Nephron (organoid): ENCODE measurements at regions not wholly inside any gene's neighbourhood (a gene's known extent, or its start where the extent isn't known, plus 50 kb on each side); places are given as distances from the start of the nearest gene placed in this dataset.

Source experiments
- H3K27ac Mint-ChIP-seq, 3 experiments: 2 replicates each; pipeline ENCODE4 v1.8.0; 2020; ENCODE audit warnings: mixed read lengths in 3 of 3, mild to moderate bottlenecking in 2 of 3, moderate library complexity in 1 of 3
- H3K27me3 Mint-ChIP-seq: 2 replicates; pipeline ENCODE4 v1.8.0; 2021; ENCODE audit warnings: low read depth, mild to moderate bottlenecking, moderate library complexity, mixed read lengths
- H3K36me3 Mint-ChIP-seq: 2 replicates; pipeline ENCODE4 v1.8.0; 2020; ENCODE audit warnings: low read depth, mixed read lengths
- H3K4me1 Mint-ChIP-seq: 2 replicates; pipeline ENCODE4 v1.8.0; 2020; ENCODE audit warnings: mixed read lengths
- H3K4me3 Mint-ChIP-seq, 3 experiments: 2 replicates each; pipeline ENCODE4 v1.8.0; 2020; ENCODE audit warnings: mild to moderate bottlenecking in 3 of 3, mixed read lengths in 3 of 3, moderate library complexity in 2 of 3
- H3K9me3 Mint-ChIP-seq: 2 replicates; pipeline ENCODE4 v1.8.0; 2020; ENCODE audit warnings: mixed read lengths
- TF ChIP-seq, protein P1 (sequence below), 3 experiments: fragments of 200-600 bp; sonication (generic); IDR thresholded peaks; one replicate each; pipeline ENCODE4 v1.5.0; 2021; ENCODE audit warnings: antibody characterized with exemption in 3 of 3; ENCODE audit not compliant: unreplicated experiment in 3 of 3

DNA sequence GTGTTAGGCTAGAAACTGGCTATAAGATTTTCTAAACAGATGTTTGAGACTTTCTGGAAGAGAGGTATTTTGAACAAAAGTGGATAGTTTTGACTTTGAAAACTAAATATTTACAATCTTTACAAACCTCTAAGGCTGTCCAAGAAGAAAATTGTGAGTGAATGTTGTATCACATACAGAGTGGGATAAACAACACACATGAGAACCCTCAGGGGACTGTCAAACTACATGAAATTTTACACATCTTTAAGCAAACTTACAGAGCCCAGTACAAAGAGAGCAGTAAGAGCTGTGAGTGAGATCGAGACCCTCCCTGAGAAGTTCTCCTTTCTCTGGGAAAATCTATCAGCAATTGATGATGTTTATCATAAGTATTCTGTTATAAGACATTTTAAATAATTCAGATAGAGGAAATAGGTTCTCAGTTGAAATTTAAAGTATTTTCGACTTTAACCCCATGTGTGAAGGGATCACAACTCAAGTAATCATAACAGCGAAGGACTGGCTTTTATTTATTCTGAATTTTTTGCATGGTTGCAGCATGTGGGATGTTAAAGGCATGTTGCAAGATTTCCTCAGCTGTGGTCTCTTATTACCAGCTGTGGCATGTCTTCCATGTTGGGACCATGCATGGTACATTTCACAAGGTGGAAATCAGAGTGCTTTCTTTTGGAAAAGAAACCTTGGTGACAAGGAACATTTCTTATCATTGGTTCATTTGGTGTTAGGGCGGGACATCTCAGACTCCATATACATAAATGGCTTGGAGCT is 264.0 kb upstream of the PRICKLE1 start:
- TF ChIP-seq, protein P1, sequence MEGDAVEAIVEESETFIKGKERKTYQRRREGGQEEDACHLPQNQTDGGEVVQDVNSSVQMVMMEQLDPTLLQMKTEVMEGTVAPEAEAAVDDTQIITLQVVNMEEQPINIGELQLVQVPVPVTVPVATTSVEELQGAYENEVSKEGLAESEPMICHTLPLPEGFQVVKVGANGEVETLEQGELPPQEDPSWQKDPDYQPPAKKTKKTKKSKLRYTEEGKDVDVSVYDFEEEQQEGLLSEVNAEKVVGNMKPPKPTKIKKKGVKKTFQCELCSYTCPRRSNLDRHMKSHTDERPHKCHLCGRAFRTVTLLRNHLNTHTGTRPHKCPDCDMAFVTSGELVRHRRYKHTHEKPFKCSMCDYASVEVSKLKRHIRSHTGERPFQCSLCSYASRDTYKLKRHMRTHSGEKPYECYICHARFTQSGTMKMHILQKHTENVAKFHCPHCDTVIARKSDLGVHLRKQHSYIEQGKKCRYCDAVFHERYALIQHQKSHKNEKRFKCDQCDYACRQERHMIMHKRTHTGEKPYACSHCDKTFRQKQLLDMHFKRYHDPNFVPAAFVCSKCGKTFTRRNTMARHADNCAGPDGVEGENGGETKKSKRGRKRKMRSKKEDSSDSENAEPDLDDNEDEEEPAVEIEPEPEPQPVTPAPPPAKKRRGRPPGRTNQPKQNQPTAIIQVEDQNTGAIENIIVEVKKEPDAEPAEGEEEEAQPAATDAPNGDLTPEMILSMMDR (IDR thresholded peaks at IDR 0.05; ENCODE audit: unreplicated experiment in 3 of 3): no peak
- Mint-ChIP-seq H3K4me1 (peaks cover 19% of the 10 kb centered on the region), H3K9me3 (no peaks in the 10 kb centered on the region), H3K27ac (peak overlapping the region in 1 of 3 experiments; percentile 15), H3K4me3 (no peak overlapping the region), H3K27me3 (no peaks in the 10 kb centered on the region), H3K36me3 (no peaks in the 10 kb centered on the region)

DNA sequence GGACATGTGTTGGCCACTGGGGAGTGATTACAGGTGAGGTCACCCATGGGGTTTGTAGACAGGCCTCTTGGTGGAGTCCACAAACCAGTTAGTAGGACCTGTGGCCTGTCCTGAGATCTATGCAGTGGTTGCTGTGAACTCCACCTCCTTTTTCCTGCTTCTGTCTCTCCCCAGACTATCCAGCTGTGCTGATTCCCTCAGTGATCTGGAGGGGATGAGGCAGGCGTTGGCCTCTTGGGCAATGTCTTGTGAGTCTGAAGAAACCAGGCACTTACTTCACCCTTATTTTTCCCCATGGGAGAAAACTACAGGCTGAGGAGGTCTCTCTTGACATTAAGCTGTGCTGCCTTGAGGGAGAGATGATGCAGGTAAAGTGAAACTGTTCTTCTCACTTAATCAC is 257.2 kb upstream of the PRICKLE1 start:
- Mint-ChIP-seq H3K9me3 (peaks cover 3% of the 10 kb centered on the region), H3K4me1 (no peaks in the 10 kb centered on the region), H3K27ac (peak overlapping the region in 1 of 3 experiments; percentile 8), H3K27me3 (no peaks in the 10 kb centered on the region), H3K36me3 (no peaks in the 10 kb centered on the region), H3K4me3 (no peak overlapping the region)
- TF ChIP-seq, protein P1 (IDR thresholded peaks at IDR 0.05; ENCODE audit: unreplicated experiment in 3 of 3): no peak

DNA sequence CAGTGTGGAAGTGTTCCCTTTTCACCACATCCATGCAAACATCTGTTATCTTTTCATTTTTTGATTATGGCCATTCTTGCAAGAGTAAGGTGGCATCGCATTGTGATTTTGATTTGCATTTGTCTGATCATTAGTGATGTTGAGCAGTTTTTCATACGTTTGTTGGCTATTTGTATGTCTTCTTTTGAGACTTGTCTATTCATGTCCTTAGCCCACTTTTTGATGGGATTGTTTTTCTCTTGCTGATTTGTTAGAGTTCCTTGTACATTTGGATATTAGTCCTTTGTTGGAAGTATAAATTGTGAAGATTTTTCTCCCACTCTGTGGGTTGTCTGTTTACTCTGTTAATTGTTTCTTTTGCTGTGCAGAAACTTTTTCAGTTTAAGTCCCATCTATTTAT is 244.5 kb upstream of the PRICKLE1 start:
- Mint-ChIP-seq H3K36me3 (no peaks in the 10 kb centered on the region), H3K4me3 (no peak overlapping the region), H3K4me1 (no peaks in the 10 kb centered on the region), H3K27ac (no peak overlapping the region), H3K9me3 (peaks cover 29% of the 10 kb centered on the region), H3K27me3 (peaks cover 7% of the 10 kb centered on the region)
- TF ChIP-seq, protein P1 (IDR thresholded peaks at IDR 0.05; ENCODE audit: unreplicated experiment in 3 of 3): no peak

DNA sequence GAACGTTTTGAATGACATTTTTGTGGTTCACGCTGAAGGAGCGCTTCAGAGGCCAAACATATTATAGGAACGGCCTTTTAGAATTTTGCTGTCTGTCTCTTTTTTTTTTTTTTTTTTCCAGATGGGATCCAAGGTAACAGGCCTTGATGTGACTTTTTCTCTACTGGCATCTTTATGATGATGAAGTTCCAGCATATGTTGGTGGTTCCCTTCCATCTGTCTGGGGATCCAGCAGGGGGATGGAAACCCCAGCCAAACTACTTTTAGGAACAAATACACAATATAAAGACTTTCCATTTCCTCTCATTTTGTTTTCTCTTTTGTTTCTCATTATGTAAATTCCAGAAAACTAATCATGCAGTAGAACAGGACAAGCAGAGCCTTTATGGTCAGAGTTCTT is 239.3 kb upstream of the PRICKLE1 start:
- H3K27ac Mint-ChIP-seq: no peak overlapping the region
- H3K9me3 Mint-ChIP-seq: peaks cover 5% of the 10 kb centered on the region
- no peaks in the 10 kb centered on the region for H3K4me1 Mint-ChIP-seq
- peaks cover 3% of the 10 kb centered on the region for H3K27me3 Mint-ChIP-seq
- H3K36me3 Mint-ChIP-seq: no peaks in the 10 kb centered on the region
- TF ChIP-seq, protein P1 (IDR thresholded peaks at IDR 0.05; ENCODE audit: unreplicated experiment in 3 of 3): no peak
- H3K4me3 Mint-ChIP-seq: no peak overlapping the region

DNA sequence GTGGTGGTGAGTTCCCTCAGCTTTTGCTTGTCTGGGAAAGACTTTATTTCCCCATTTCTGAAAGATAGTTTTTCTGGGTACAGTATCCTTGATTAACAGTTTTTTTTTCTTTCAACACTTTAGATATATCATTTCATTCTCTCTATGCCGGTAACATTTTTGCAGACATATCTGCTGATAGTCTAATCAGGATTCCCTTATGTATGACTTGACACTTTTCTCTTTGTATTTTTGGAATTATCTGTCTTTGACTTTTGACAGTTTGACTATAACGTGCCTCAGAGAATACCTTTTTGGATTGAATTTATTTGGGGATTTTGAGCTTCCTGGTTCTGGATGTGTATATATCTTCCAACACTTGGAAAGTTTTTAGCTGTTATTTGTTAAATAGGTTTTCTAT is 234.8 kb upstream of the PRICKLE1 start:
- Mint-ChIP-seq H3K36me3 (no peaks in the 10 kb centered on the region), H3K4me1 (no peaks in the 10 kb centered on the region), H3K9me3 (peaks cover 6% of the 10 kb centered on the region), H3K4me3 (no peak overlapping the region), H3K27me3 (peaks cover 1% of the 10 kb centered on the region), H3K27ac (no peak overlapping the region)
- TF ChIP-seq, protein P1 (IDR thresholded peaks at IDR 0.05; ENCODE audit: unreplicated experiment in 3 of 3): no peak

DNA sequence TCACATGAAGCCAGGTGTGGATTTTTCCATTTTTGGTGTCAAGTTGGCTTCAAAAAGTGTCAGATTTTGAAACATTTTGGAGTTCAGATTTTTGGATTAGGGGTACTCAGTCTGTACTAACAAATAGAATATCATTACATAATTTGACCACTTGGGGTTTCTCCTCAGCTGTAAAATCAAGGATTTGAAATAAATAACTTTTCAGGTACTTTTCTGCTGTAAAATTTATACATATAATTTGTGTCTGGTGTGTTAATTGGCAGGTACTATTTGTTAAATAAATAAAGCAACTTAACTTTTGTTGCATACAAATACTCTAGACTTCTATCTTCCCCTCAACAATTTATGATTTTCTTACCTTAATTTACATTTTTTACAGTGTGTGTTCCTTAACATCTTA is 234.1 kb upstream of the PRICKLE1 start:
- Mint-ChIP-seq H3K27ac (no peak overlapping the region), H3K27me3 (peaks cover 6% of the 10 kb centered on the region), H3K4me3 (no peak overlapping the region), H3K4me1 (no peaks in the 10 kb centered on the region), H3K36me3 (no peaks in the 10 kb centered on the region), H3K9me3 (peaks cover 6% of the 10 kb centered on the region)
- TF ChIP-seq, protein P1 (IDR thresholded peaks at IDR 0.05; ENCODE audit: unreplicated experiment in 3 of 3): no peak
